Prostate gland (tissue), 2 donors: ENCODE measurements at regions not wholly inside any gene's neighbourhood (a gene's known extent, or its start where the extent isn't known, plus 50 kb on each side); places are given as distances from the start of the nearest gene placed in this dataset.

Experiments
- POLR2A ChIP-seq: fragments of 450-650 bp; IDR thresholded peaks from one replicate; pipeline ENCODE4 v1.6.1; 2016; ENCODE audit warnings: antibody characterized with exemption, mild to moderate bottlenecking
- POLR2AphosphoS5 ChIP-seq: sonication (generic); formaldehyde crosslinking; IDR thresholded peaks from one replicate; pipeline ENCODE4 v1.6.1; 2017; ENCODE audit warnings: antibody characterized with exemption
- TF ChIP-seq, protein P1 (sequence below), 4 experiments: fragments of 200-600 bp in 2 of 4; fragments of 450-650 bp in 2 of 4; sonication (generic) in 2 of 4; IDR thresholded peaks; 1 replicate in 3 of 4; 2 replicates in 1 of 4; pipeline ENCODE4 v1.5.1; 2016 to 2019; ENCODE audit warnings: antibody characterized with exemption in 4 of 4, mild to moderate bottlenecking in 2 of 4, moderate library complexity in 2 of 4

DNA sequence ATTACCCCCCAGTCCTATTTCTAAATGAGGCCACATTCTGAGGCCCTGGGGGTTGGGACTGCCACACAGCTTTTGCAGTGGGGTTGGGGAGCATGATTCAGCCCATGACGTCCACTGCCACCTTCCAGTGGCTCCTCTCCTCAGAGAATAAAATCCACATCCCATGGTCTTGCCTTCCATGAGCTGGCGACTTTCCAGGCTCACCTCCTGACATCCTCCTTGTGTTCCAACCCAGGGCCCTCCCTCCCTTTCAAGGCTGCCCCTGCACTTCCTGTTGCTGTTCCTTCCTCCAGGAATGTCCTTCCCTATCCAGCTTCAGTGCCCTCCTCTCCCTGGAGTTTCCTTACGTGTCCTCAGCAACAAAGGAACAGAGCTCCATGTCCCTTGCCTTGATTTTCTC, 187.3 kb upstream of the ID2 start:
- no peak for TF ChIP-seq POLR2A
- TF ChIP-seq, protein P1, sequence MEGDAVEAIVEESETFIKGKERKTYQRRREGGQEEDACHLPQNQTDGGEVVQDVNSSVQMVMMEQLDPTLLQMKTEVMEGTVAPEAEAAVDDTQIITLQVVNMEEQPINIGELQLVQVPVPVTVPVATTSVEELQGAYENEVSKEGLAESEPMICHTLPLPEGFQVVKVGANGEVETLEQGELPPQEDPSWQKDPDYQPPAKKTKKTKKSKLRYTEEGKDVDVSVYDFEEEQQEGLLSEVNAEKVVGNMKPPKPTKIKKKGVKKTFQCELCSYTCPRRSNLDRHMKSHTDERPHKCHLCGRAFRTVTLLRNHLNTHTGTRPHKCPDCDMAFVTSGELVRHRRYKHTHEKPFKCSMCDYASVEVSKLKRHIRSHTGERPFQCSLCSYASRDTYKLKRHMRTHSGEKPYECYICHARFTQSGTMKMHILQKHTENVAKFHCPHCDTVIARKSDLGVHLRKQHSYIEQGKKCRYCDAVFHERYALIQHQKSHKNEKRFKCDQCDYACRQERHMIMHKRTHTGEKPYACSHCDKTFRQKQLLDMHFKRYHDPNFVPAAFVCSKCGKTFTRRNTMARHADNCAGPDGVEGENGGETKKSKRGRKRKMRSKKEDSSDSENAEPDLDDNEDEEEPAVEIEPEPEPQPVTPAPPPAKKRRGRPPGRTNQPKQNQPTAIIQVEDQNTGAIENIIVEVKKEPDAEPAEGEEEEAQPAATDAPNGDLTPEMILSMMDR (IDR thresholded peaks at IDR 0.05), result no peak
- TF ChIP-seq POLR2AphosphoS5, result no peak
